Ascending aorta (tissue), 2 donors: ENCODE measurements at regions not wholly inside any gene's neighbourhood (a gene's known extent, or its start where the extent isn't known, plus 50 kb on each side); places are given as distances from the start of the nearest gene placed in this dataset.

ENCODE experiments used
- DNase-seq, 2 donors: peaks; one replicate each; pipeline ENCODE4 v3.0.0-alpha.2; 2019; ENCODE audit warnings: low spot score in 2 of 2
- H3K27ac ChIP-seq, 2 donors: fragments of 200-600 bp; sonication (generic); one replicate each; pipeline ENCODE4 v1.5.1; 2016 to 2017; ENCODE audit warnings: mild to moderate bottlenecking in 1 of 2
- H3K27me3 ChIP-seq: fragments of 200-600 bp; sonication (generic); one replicate; pipeline ENCODE4 v1.5.1; 2017
- H3K36me3 ChIP-seq, 2 donors: fragments of 200-600 bp; sonication (generic); one replicate each; pipeline ENCODE4 v1.5.1; 2016
- H3K4me1 ChIP-seq, 2 donors: fragments of 200-600 bp; sonication (generic); one replicate each; pipeline ENCODE4 v1.5.1; 2016 to 2017; ENCODE audit warnings: mild to moderate bottlenecking in 1 of 2
- H3K4me3 ChIP-seq, 2 donors: fragments of 200-600 bp; sonication (generic); one replicate each; pipeline ENCODE4 v1.5.1; 2016 to 2017; ENCODE audit warnings: mild to moderate bottlenecking in 1 of 2
- H3K9me3 ChIP-seq, 2 donors: fragments of 200-600 bp; sonication (generic); one replicate each; pipeline ENCODE4 v1.5.1; 2016
- CTCF ChIP-seq, 3 experiments: fragments of 200-600 bp in 2 of 3; fragments of 450-650 bp in 1 of 3; sonication (generic) in 2 of 3; IDR thresholded peaks; one replicate each; pipeline ENCODE4 v1.5.1; 2016 to 2019; ENCODE audit warnings: antibody characterized with exemption in 3 of 3, mild to moderate bottlenecking in 1 of 3, moderate library complexity in 1 of 3
- intact Hi-C: fragments of 100-400 bp; cut with DNase I; formaldehyde crosslinking; loops from one replicate; pipeline ENCODE4 v1.15.1; 2023

DNA sequence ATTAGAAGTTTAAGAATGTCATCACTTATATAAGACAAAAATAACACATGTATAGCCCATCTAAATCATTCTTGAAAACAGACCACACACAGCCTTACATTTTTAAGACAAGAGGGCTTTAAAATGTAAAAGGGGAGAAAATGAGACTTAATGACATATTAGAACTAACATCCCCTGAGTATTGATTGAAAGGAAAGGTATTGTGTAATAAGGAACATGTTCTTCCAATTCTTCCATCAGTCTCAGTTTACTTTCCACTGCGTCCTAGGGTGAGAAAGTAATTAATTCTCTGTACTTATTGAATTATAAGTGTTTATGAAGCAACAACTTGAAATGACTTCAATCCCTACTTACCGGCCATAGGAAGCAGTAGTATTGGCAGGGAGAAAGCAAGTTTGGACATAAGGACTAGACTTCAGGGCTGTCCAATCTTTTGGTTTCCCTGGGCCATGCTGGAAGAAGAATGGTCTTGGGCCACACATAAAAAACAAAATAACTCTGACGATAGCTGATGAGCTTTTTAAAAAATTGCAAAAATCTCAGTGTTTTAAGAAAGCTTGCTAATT lies 202.7 kb upstream of the SPRY1 start:
- no peak for TF ChIP-seq CTCF (IDR thresholded peaks at IDR 0.05)
- Histone ChIP-seq H3K27me3 (no peaks in the 10 kb centered on the region), H3K36me3 (no peaks in the 10 kb centered on the region), H3K4me1 (peaks cover 0 to 2% of the 10 kb centered on the region in 2 donors), H3K9me3 (no peaks in the 10 kb centered on the region), H3K4me3 (no peak overlapping the region), H3K27ac (no peak overlapping the region)
- intact Hi-C loops: no loop called here
- DNase-seq: no peak

GRCh38 chr4:123198706-123199105 lies 197.9 kb upstream of the SPRY1 start:
- Histone ChIP-seq H3K27ac (no peak overlapping the region), H3K27me3 (no peaks in the 10 kb centered on the region), H3K9me3 (no peaks in the 10 kb centered on the region), H3K36me3 (no peaks in the 10 kb centered on the region), H3K4me1 (peaks cover 0 to 6% of the 10 kb centered on the region in 2 donors), H3K4me3 (no peak overlapping the region)
- no peak for TF ChIP-seq CTCF (IDR thresholded peaks at IDR 0.05)
- no peak for DNase-seq
- intact Hi-C loops: no loop called here

DNA sequence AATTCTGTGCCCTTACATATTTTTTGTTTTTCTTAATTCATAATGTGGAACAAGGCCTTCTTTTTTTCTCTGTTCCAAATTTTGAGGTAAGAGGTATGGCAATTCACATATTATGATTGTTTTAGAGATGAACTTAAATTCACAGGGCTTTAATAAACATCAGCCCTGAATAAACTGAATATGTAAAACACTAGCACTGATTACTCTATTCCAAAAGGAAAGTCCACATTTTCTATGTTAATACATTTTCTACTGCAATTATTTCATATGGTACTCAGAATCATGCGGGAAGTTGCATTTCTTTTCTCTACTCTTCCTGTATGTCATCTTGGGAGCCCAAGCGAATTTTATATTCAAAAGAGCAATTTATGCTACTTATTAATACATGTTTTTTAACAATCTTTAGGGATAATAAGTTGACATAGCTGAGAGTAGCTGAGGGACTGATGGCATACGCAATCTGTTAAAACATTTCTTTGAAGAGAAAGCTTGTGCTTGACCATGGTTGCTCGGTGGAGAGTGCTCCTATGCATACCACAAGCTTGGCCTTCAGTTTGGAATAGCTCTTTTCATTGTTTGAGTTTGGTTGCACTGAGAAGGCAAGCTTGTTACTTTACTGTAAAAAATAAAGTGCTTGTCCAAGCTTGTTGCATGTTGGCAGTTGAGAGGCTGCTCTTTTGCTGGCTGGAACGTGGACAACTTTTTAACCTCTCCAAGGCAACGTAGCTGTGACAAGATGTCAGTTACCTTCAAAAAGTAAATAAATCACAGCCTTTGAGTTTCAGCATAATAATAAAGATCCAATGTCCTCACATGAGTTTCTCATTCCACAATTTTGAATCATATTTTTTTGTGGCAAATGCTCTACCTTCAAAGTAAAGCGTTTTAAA lies 196.3 kb upstream of the SPRY1 start:
- H3K27me3 ChIP-seq: no peaks in the 10 kb centered on the region
- H3K36me3 ChIP-seq: no peaks in the 10 kb centered on the region
- no peak for TF ChIP-seq CTCF (IDR thresholded peaks at IDR 0.05)
- H3K27ac ChIP-seq: no peak overlapping the region
- peaks cover 0 to 6% of the 10 kb centered on the region in 2 donors for H3K4me1 ChIP-seq
- no peak for DNase-seq
- intact Hi-C loops: no loop called here
- no peaks in the 10 kb centered on the region for H3K9me3 ChIP-seq
- H3K4me3 ChIP-seq: no peak overlapping the region

- H3K4me1 ChIP-seq: peaks cover 0 to 4% of the 10 kb centered on the region in 2 donors
- intact Hi-C loops: no loop called here
- no peak overlapping the region for H3K4me3 ChIP-seq
- no peak overlapping the region for H3K27ac ChIP-seq
- no peak for TF ChIP-seq CTCF (IDR thresholded peaks at IDR 0.05)
- H3K36me3 ChIP-seq: no peaks in the 10 kb centered on the region
- no peaks in the 10 kb centered on the region for H3K27me3 ChIP-seq
- no peak for DNase-seq
- H3K9me3 ChIP-seq: no peaks in the 10 kb centered on the region
These were observed 191.9 kb upstream of the SPRY1 start for GRCh38 chr4:123204737-123205136.

- no peak for TF ChIP-seq CTCF (IDR thresholded peaks at IDR 0.05)
- no peaks in the 10 kb centered on the region for H3K36me3 ChIP-seq
- no peak for DNase-seq
- no peaks in the 10 kb centered on the region for H3K9me3 ChIP-seq
- intact Hi-C loops: no loop called here
- no peak overlapping the region for H3K4me3 ChIP-seq
- H3K27ac ChIP-seq: no peak overlapping the region
- no peaks in the 10 kb centered on the region for H3K27me3 ChIP-seq
- no peaks in the 10 kb centered on the region for H3K4me1 ChIP-seq
These were observed 190.6 kb upstream of the SPRY1 start for GRCh38 chr4:123206016-123206415.
